22Rv1 (cell line): ENCODE measurements at regions not wholly inside any gene's neighbourhood (a gene's known extent, or its start where the extent isn't known, plus 50 kb on each side); places are given as distances from the start of the nearest gene placed in this dataset.

Experiments used
- ZFX ChIP-seq: fragments of 450-650 bp; IDR thresholded peaks from 2 replicates; pipeline ENCODE4 v1.6.1; 2017; ENCODE audit warnings: antibody characterized with exemption, borderline replicate concordance
- TF ChIP-seq, protein P1 (sequence below): fragments of 450-650 bp; IDR thresholded peaks from 2 replicates; pipeline ENCODE4 v1.5.1; 2017; ENCODE audit warnings: mild to moderate bottlenecking

DNA sequence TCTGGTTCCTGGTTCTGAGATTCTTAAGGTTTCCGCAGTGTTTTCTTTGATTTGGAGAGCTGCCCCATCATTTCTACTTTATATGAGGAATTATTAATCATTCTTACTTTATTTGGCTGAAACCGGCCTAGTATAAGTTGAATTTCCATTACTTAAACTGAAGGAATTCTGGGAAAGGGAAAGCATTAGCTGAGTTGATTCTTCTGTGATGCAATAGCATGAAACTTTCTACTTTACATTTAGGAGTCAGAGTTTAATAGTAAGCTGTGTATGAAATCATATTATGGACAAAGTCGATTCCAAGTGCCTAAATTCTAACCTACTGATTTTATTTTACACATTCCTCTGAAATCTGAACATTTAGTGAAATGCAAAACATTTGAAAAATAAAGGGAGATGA is 1269.7 kb upstream of the ZEB2 start:
- TF ChIP-seq, protein P1, sequence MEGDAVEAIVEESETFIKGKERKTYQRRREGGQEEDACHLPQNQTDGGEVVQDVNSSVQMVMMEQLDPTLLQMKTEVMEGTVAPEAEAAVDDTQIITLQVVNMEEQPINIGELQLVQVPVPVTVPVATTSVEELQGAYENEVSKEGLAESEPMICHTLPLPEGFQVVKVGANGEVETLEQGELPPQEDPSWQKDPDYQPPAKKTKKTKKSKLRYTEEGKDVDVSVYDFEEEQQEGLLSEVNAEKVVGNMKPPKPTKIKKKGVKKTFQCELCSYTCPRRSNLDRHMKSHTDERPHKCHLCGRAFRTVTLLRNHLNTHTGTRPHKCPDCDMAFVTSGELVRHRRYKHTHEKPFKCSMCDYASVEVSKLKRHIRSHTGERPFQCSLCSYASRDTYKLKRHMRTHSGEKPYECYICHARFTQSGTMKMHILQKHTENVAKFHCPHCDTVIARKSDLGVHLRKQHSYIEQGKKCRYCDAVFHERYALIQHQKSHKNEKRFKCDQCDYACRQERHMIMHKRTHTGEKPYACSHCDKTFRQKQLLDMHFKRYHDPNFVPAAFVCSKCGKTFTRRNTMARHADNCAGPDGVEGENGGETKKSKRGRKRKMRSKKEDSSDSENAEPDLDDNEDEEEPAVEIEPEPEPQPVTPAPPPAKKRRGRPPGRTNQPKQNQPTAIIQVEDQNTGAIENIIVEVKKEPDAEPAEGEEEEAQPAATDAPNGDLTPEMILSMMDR, result no peak
- TF ChIP-seq ZFX, result no peak
